ENCODE measurements at regions not wholly inside any gene's neighbourhood (a gene's known extent, or its start where the extent isn't known, plus 50 kb on each side); places are given as distances from the start of the nearest gene placed in this dataset.

GRCh38 chr13:84121456-84121855 lies 239.2 kb upstream of the SLITRK1 start:
- TF ChIP-seq EZH2phosphoT487 (IDR thresholded peaks at IDR 0.05) (no peak), CTCF (IDR thresholded peaks at IDR 0.05) (no peak), EZH2 (IDR thresholded peaks at IDR 0.05) (no peak)
